Adrenal gland (tissue), 9 donors: ENCODE measurements at regions not wholly inside any gene's neighbourhood (a gene's known extent, or its start where the extent isn't known, plus 50 kb on each side); places are given as distances from the start of the nearest gene placed in this dataset.

ENCODE experiments used
- DNase-seq, 7 donors: peaks; one replicate each; pipeline ENCODE4 v3.0.0-alpha.2; 2019 to 2020
- H3K27ac ChIP-seq, 5 donors: fragments of 200-600 bp; sonication (generic) in 4 of 5; 1 replicate in 3 of 5; 2 replicates in 2 of 5; pipeline versions ENCODE4 v1.5.1 to v1.8.0; 2016 to 2020; ENCODE audit warnings: mild to moderate bottlenecking in 1 of 5
- H3K27me3 ChIP-seq: fragments of 200-600 bp; 2 replicates; pipeline ENCODE4 v1.8.0; 2021
- H3K36me3 ChIP-seq, 2 donors: fragments of 200-600 bp; replicated peaks in 1 of 2; 1 replicate in 1 of 2; 2 replicates in 1 of 2; pipeline versions ENCODE4 v1.5.1 to v1.8.0; 2018 to 2022
- H3K4me1 ChIP-seq, 2 donors: fragments of 200-600 bp; replicated peaks in 1 of 2; 1 replicate in 1 of 2; 2 replicates in 1 of 2; pipeline versions ENCODE4 v1.5.1 to v1.8.0; 2018 to 2021
- H3K4me3 ChIP-seq, 4 donors: fragments of 200-600 bp; sonication (generic) in 3 of 4; one replicate each; pipeline ENCODE4 v1.5.1; 2016 to 2018
- H3K9me3 ChIP-seq, 3 donors: fragments of 200-600 bp; sonication (generic) in 1 of 3; replicated peaks in 1 of 3; 1 replicate in 2 of 3; 2 replicates in 1 of 3; pipeline versions ENCODE4 v1.5.1 to v1.8.0; 2016 to 2021
- POLR2A ChIP-seq, 2 donors: fragments of 450-650 bp; IDR thresholded peaks; one replicate each; pipeline ENCODE4 v1.6.1; 2017; ENCODE audit warnings: antibody characterized with exemption in 2 of 2, mild to moderate bottlenecking in 2 of 2, moderate library complexity in 1 of 2
- WGBS, 4 donors: extraction: QIAGEN DNeasy Blood & Tissue Kit in 2 of 4; methylation state at CpG; one replicate each; pipeline versions ENCODE4 v1.1.5 to v1.1.7; 2013 to 2017; 5-methylcytosine and 5-hydroxymethylcytosine counted together
- intact Hi-C, 2 donors: fragments of 100-400 bp; cut with DNase I; formaldehyde crosslinking; loops; one replicate each; pipeline versions ENCODE4 v1.14.1 to v1.15.0; 2022 to 2023
- TF ChIP-seq, protein P1 (sequence below), 6 experiments: fragments of 450-650 bp in 4 of 6; fragments of 200-600 bp in 2 of 6; sonication (generic) in 1 of 6; IDR thresholded peaks; 1 replicate in 5 of 6; 2 replicates in 1 of 6; pipeline versions ENCODE4 v1.5.1 to v1.8.0; 2016 to 2021; ENCODE audit warnings: antibody characterized with exemption in 6 of 6, mild to moderate bottlenecking in 2 of 6, moderate library complexity in 1 of 6
- donor health status: healthy with polysubstance abuse.
- donor health status: Bipolar disorder and iron deficiency.
- donor health status: DM: yes; HTN: yes; CAD: no.
- donor health status: DM: no; HTN: no; CAD: no.
- donor health status: DM: no; HTN: no; CAD: no.

DNA sequence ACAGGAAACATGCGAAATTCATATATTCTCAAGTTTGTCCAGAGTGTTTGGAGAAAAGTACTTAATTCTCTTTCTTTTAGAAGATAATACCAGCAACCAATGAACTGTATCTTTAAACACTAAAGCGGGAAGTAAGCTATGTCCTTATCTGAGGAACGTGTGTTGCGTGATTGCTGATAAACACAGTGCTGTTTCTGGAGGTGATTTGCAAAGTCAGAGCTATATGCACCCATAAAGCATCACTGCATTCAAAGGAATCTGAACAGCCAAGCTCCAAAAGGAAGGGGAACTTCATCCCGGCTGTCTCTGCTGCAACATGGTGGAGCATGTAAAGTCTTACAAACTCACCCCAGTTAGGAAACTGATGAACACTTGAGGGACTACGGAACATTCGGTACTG lies 271.7 kb upstream of the FN1 start:
- peaks cover 5 to 12% of the 10 kb centered on the region in 2 donors for H3K4me1 ChIP-seq
- no peak for DNase-seq
- 87 to 91% (median 90%) methylated on average over 7 of the region's 7 CpGs for WGBS, 4 donors
- H3K9me3 ChIP-seq, result no peaks in the 10 kb centered on the region
- H3K36me3 ChIP-seq, result no peaks in the 10 kb centered on the region
- TF ChIP-seq POLR2A (IDR thresholded peaks at IDR 0.05), result no peak
- TF ChIP-seq, protein P1, sequence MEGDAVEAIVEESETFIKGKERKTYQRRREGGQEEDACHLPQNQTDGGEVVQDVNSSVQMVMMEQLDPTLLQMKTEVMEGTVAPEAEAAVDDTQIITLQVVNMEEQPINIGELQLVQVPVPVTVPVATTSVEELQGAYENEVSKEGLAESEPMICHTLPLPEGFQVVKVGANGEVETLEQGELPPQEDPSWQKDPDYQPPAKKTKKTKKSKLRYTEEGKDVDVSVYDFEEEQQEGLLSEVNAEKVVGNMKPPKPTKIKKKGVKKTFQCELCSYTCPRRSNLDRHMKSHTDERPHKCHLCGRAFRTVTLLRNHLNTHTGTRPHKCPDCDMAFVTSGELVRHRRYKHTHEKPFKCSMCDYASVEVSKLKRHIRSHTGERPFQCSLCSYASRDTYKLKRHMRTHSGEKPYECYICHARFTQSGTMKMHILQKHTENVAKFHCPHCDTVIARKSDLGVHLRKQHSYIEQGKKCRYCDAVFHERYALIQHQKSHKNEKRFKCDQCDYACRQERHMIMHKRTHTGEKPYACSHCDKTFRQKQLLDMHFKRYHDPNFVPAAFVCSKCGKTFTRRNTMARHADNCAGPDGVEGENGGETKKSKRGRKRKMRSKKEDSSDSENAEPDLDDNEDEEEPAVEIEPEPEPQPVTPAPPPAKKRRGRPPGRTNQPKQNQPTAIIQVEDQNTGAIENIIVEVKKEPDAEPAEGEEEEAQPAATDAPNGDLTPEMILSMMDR (IDR thresholded peaks at IDR 0.05), result no peak
- H3K27me3 ChIP-seq, result no peaks in the 10 kb centered on the region
- no peak overlapping the region for H3K4me3 ChIP-seq
- intact Hi-C loops, result loop anchor here in 1 of 2 donors (10.0 kb wide), 1 partner anchor 127 kb away; no protein-coding TSS in a partner anchor
- H3K27ac ChIP-seq, result no peak overlapping the region

DNA sequence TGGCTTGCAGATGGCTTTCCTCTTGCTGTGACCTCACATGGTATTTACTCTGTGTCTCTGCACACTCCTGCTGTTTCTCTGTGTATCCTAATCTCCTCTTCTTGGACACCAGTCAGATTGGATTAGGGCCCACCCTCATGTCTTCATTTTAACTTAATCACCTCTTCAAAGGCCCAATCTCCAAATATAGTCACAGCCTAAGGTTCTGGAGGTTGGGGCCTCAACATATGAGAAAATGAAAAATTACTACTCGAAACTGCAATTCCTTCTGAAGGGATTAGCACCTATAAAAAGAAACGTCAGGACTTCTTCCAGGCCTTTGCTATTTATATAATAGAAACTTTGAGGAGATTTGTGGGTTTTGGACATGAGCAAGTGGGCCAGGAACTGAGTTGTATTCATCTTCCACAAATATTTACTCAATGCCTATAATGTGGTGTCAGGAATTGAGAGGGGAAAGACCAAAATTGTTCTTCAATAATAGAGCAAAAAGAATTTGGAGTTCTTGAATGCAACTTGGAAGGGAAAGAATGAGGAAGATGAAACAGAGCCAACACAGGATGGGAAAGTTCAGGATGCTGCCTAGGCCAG lies 270.0 kb upstream of the FN1 start:
- Histone ChIP-seq H3K4me1 (peaks cover 1 to 6% of the 10 kb centered on the region in 2 donors), H3K4me3 (no peak overlapping the region), H3K27ac (no peak overlapping the region), H3K36me3 (no peaks in the 10 kb centered on the region), H3K9me3 (no peaks in the 10 kb centered on the region), H3K27me3 (no peaks in the 10 kb centered on the region)
- TF ChIP-seq, protein P1 (IDR thresholded peaks at IDR 0.05), result no peak
- TF ChIP-seq POLR2A (IDR thresholded peaks at IDR 0.05), result no peak
- 67 to 82% (median 74%) methylated on average over 2 of the region's 2 CpGs for WGBS, 4 donors
- intact Hi-C loops, result loop anchor here in 1 of 2 donors (10.0 kb wide), 1 partner anchor 129 kb away; no protein-coding TSS in a partner anchor
- DNase-seq, result no peak

DNA sequence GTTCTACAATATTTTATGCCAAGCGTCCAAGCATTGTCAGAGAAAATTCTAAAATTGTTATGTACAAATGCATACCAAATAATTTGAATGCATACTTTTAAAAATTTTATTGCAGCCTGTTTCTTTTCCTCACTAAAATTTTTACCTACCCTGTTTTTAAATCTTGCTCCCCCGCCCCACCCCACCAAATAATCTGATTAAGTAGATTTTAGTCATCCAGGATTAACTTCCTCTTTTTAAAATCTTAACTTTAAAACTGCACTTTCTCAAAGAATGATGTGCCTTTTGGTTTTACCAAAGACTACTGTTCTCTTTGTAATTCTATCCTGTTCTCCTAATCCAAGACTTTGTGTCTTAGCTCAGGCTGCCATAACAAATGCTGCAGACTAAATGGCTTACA lies 269.4 kb upstream of the FN1 start:
- Histone ChIP-seq H3K36me3 (no peaks in the 10 kb centered on the region), H3K27ac (no peak overlapping the region), H3K4me3 (no peak overlapping the region), H3K27me3 (no peaks in the 10 kb centered on the region), H3K4me1 (peaks cover 6 to 12% of the 10 kb centered on the region in 2 donors), H3K9me3 (no peaks in the 10 kb centered on the region)
- TF ChIP-seq POLR2A (IDR thresholded peaks at IDR 0.05), result no peak
- TF ChIP-seq, protein P1 (IDR thresholded peaks at IDR 0.05), result no peak
- intact Hi-C loops, result loop anchor here in 1 of 2 donors (10.0 kb wide), 1 partner anchor 130 kb away; no protein-coding TSS in a partner anchor
- 91 to 97% (median 95%) methylated on average over 2 of the region's 2 CpGs for WGBS, 4 donors
- no peak for DNase-seq

DNA sequence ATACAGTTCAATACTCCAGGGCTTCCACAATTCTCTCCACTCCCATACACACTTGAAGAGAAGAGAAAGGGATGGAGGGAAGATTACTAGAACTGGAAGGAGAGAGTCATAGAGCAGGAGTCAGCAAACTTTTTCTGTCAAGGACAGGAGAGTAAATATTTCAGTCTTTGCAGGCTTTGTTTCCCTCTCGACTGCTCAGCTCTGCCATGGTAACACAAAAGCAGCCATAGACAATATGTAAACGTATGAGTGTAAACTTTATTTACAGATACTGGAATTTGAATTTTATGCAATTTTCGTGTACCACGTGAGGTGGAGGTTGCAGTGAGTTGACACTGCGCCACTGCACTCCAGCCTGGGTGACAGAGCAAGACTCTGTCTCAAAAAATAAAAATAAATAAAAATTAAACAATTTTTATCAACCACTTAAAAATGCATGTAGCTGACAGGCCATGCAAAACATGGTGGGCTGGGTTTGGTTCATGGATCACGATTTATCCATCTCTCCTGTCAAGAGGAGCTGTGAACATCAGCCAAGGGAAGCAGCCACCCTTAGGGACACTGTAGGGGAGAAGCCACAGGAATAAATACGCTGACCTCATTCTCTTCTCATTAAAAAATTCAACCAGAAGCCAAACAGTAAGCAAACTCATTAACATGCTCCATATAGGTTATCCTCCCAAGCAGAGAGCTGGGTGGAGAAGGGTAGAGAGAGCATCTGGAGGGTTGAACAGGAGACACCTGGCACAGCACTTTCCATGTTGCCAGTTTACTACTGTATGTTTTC lies 266.4 kb upstream of the FN1 start:
- Histone ChIP-seq H3K4me3 (no peak overlapping the region), H3K4me1 (peaks cover 10 to 15% of the 10 kb centered on the region in 2 donors), H3K27me3 (no peaks in the 10 kb centered on the region), H3K9me3 (no peaks in the 10 kb centered on the region), H3K27ac (no peak overlapping the region), H3K36me3 (no peaks in the 10 kb centered on the region)
- 73 to 91% (median 85%) methylated on average over 7 of the region's 7 CpGs for WGBS, 4 donors
- no peak for DNase-seq
- TF ChIP-seq, protein P1 (IDR thresholded peaks at IDR 0.05), result no peak
- no peak for TF ChIP-seq POLR2A (IDR thresholded peaks at IDR 0.05)
- intact Hi-C loops, result loop anchor here in 1 of 2 donors (10.0 kb wide), 1 partner anchor 132 kb away; no protein-coding TSS in a partner anchor
